HG03039 (cell line): ENCODE measurements at regions not wholly inside any gene's neighbourhood (a gene's known extent, or its start where the extent isn't known, plus 50 kb on each side); places are given as distances from the start of the nearest gene placed in this dataset.

Experiments used
- ATAC-seq: cut with Tn5 transposase; IDR thresholded peaks from one replicate; pipeline ENCODE4 v1.9.1; 2021; ENCODE audit warnings: mild to moderate bottlenecking, moderate library complexity; ENCODE audit not compliant: unreplicated experiment

DNA sequence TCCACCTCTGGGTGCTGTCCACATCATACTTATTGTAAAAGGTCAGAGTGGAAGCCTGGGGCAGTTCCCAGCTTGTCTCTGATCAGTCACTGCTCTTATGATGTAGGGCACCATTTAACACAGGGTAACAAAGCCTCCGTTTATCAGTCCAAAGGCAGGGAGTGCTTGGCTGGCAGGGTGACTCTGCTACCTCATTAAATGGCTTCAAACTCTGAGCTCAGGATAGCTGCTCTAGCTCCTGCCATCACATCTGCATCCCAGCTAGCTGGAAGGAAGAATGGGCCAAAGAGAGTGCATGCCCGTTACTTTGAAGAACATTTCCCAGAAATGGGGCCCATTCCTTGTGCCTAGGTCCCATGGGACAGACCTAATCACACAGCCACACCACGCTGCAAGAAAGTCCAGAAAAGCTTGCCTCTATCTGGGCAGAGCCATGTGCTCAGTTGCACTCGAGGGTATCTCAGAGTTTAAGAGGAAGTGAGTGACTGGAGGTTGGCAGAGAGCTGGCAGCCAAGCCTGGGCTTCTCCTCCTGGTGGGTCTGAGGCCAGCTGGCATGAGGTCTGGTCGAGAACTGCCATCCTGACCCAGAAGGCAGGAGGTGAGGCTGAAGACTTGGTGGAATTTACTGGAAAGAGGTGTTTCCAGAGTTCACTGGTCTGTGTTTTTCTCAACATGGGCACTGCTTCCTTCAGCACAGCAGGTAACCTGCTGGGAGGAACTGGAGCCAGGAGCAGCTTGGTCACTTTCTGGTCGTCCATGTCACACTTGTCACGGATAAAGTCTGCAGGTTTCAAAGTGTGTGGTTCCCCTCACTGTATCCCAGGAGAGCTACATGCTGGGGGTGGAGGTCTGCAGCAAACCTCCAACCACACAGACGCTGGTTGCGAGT, 935.7 kb downstream of the BRD1 start:
- ATAC-seq = no peak

DNA sequence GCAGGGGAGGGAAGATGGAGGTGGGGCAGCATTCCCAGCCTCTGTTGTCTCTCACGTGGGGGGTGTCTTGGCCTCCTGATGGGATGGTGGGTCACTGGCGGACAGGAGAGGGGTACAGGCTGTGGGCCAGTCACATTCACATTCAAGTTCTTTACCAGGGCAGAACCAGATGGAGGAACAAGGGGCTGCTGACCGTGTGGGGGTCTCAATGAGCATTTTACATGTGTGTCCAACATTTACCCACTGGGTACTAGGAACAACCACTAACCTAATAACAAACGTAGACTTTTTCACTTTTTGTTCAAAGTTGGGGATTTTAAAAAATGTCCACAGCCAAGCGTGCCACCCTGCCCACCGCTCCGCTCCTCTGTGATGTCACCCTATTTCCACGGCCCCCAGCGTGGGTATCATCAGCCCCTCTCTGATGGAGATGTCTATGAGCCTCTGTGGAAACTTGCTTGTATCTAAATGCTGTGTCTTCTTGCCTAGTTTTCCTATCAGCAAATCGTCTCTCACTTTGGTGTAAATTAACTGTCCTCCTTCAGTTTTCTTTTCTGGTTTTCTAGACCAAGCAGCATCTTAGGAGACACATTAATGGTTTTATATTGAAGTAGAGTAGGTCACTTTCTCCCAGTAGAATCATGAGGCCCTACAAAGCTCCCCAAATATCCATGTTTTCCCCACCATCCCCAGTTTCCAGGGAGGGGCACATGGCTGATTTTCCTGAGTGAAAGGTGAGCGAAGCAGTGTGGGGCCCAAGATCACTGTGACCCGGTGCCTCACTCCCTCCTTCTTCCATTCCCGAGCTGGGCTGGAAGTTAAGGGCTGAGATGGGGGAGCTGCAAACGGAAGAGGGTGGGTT, 936.7 kb downstream of the BRD1 start:
- no peak for ATAC-seq

GRCh38 chr22:48889887-48890692, 937.6 kb downstream of the BRD1 start:
- ATAC-seq = no peak

- ATAC-seq = no peak
Measured at GRCh38 chr22:48889209-48889830, 938.4 kb downstream of the BRD1 start.

DNA sequence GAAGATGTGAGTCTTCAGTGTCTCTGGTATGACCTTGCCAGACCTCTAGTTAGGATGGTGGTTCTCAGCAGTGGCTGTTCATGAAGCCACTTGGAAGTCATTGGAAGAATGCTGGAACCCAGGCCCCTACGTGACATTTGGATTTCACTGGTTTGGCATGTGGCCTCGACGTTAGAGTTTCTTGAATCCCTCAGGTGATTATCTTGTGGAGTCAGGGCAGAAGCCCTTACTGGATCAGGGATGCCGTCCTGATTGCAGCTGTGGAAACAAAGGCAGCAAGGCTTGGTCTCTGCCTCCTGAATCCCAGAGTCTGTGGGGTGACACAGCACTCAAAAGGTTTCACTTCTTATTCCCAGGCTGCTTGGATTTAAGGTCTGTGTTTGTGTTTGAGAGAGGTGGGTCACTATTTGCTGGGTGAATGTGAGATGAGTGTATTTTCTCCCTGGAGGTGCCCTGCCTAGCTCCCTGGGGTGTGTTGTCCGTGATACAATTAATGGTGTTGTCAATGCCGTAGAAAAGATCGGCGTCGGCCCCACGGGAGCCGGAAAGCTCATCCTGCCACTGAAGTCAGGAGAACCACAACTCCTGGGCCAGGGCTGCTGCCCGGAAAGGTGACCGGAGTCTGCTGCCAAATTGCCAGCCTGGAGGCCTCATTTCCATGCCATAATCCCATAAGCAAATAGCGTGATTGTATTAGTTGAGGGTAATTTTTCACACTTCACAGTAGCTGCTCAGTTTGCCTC, 939.0 kb downstream of the BRD1 start:
- no peak for ATAC-seq

DNA sequence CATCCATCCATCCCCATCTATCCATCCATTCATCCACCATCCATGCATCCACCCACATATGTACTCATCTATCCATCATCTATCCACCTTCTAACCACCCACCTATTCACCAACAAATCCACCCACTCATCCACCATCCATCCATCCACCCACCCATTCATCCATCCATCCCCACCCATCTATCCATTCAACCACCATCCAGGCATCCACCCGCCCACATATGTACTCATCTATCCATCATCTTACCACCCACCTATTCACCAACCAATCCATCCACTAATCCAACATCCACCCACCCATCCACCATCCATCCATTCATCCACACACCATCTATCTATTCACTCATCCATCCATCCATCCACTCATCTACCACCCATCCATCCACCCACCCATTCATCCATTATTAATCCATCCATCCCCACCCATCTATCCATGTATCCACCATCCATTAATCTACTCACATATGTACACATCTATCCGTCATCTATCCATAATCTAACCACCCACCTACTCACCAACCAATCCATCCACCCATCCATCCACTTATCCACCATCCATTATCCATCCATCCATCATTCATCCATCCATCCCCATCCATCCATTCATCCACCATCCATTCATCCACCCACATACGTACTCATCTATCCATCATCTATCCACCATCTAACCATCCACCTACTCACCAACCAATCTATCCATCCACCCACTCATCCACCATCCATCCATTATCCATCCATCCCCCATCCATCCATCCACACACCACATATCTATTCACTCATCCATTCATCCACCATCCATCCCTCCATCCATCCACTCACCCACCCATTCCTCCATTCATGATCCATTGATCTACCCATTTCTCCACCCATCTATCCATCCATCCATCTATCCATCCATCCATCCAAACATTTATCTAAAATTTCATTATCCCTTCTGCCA, 940.0 kb downstream of the BRD1 start:
- no peak for ATAC-seq

DNA sequence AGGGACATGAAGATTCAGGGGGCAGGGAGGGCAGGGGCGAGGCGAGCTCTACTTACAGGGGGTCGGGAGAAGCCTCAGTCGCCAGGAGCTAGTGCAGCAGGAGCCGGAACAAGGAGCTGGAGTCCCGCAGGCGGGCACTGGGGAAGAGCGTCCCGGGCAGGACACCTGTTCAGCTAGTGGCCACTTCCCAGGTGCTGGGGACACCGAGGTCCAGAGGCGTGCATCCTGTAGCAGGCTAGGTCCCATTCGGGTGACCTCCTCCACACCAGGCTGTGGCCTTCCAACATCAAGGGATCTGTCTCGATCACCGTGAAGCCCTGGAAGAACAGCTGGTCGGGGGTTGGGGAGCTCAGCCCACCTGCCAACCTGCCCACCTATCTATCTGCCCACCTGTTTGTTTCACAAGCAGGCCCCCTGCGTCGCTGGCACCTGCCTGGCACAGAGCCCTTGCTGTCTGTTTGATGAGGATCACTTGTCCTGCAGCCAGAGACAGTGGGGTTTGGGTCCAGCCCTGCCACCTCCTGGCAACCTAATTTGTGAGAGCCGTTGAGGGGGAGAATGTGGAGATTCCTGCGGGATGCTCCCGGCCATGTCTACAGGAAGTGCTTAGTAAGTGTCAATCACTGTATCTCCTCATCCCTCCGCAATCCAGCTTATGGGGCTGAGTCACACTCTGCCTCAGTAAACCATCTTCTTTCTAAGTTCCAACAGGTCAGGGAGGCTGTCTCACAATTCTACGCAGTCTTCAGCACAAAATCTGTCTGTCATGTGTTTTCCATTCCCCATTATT, 940.9 kb downstream of the BRD1 start:
- no peak for ATAC-seq

GRCh38 chr22:48885919-48886305, 941.8 kb downstream of the BRD1 start:
- ATAC-seq = no peak

DNA sequence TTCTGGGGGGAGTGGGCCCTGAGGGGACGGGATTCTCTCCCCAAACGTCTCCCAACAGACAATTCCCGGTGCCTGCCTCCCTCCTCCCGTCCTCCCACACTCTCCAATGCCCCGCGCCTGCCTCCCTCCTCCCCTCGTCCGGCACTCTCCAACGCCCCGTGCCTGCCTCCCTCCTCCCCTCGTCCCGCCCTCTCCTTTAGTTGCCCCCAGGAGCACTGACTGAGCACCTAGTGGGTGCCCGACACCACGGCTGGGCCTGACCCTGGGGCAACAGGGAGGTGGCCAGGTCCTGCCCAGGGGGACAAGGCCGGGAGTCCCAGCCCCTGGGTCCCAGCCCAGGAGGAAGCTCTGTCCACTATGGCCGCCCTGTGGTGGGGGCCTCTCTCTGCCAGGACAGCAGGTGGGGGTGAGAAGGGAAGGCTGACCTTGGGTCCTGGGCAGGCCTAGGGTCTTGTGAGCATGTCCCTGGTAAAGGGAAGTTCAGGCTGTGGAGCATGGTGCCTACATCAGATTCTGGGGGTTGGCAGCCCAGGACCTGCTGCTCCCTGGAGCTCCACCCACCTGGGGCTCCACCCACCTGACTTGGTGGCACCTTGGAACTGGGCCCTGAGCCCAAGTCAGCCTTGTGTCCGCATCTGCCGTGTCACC, 942.3 kb downstream of the BRD1 start:
- ATAC-seq = no peak

- no peak for ATAC-seq
Measured at GRCh38 chr22:48884786-48885185, 942.9 kb downstream of the BRD1 start.

DNA sequence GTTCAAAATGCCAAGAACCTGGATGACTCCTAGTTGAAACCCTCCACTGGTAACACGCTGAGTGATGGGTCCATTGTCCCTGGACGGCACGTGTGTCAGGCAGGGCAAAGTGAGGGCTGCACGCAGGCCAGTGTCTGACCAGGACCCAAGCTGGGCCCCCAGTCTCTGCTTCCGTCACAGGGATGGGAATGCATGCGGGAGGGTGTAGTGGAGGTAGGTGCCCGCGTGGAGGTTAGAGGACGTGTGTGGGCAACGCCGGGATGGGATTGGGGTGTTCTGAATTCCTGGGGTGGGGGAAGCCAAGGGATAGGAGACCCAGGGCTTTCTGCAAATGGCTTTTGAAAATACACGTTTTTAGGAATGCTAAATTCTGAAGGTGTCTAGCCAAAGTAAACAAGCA, 943.3 kb downstream of the BRD1 start:
- no peak for ATAC-seq

DNA sequence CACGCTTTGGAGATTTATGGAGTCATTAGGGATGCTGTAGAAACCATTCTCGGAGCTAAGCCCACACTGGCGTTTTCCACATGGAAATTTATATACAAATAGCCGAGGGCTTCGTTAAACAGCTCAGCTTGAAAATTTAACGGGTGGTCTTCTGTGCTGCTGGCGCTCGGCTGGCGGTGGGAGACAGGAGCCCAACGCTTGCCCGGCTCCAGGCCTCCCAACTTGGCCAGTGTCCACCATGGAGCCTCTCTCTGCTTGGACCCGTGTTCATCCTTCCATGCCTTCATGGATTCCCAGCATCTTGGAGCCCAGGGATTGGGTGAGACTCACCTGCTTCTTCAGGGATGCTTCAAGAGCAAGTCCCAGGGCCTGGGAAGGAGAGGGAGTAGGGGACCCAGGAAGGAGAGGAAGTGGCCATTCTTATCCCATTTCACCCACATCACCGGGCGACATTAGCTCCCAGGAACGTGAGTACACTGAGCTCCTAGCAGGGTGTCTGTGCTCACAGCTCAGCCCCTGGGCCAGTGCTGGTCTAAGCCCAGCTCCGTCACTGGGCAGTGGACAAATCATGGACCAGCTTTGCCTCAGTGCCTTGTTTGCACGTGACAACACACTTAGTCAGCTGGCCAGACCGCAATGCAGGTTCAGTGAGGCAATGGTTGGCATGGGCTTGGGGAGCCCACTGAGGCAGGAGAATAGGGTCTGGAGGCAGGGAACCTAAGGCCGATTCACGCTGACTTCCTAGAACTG, 944.3 kb downstream of the BRD1 start:
- no peak for ATAC-seq

- no peak for ATAC-seq
Measured at GRCh38 chr22:48882636-48883200, 945.0 kb downstream of the BRD1 start.

DNA sequence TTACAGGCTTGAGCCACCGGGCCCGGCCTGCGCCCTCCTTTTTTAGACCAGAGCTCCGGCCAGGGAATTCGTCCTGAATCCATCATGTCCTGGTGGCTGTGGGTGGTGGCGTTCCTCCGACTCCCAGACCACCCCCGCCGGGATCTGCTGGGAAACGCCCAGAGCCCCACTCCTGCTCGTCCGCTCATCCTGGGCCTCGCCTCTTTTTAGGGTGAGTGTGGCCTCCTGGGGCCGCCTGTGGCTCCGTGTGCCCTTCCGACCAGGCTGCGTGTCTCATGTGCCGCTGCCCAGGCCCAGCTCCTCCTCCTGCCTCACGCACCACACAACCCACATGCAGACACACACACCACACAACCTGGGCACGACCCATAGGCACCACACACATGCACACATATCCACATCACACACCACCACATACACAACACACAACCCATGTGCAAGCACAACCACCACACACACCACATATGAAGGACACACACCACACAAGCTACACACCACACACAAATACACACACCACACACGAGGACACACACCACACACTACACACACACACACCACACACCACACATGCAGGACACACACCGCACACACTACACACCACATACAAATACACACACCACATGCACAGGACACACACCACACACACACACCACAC, 946.2 kb downstream of the BRD1 start:
- ATAC-seq = no peak

DNA sequence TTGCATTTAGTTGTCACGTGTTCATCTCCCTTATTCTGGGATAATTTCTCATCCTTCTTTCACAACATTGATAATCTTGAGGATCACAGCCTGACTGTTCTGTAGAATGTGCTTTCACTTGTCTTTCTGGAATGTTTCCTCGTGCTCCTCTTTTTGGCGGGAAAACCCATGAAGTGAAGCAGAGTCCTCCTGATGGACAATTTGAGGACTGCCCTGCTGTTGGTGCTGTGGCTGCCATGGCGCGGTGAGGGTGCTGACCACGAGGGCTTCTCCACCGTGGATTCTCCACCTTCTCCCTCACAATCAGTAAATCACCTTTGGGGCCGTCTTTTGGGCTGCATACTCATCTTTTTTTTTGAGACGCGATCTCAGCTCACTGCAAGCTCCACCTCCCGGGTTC, 946.9 kb downstream of the BRD1 start:
- no peak for ATAC-seq

GRCh38 chr22:48876951-48877350, 950.7 kb downstream of the BRD1 start:
- ATAC-seq = no peak
